MM.1S (cell line): ENCODE measurements at regions not wholly inside any gene's neighbourhood (a gene's known extent, or its start where the extent isn't known, plus 50 kb on each side); places are given as distances from the start of the nearest gene placed in this dataset.

ENCODE experiments used
- DNase-seq: peaks from one replicate; pipeline ENCODE4 v3.0.0-alpha.2; 2015
- H2AFZ ChIP-seq: fragments of 300-600 bp; sonication (generic); 2 replicates; pipeline ENCODE4 v1.6.0; 2016; ENCODE audit warnings: antibody characterized with exemption, low read length
- H3F3A ChIP-seq: fragments of 300-600 bp; sonication (generic); 2 replicates; pipeline ENCODE4 v1.6.1; 2016; ENCODE audit warnings: mild to moderate bottlenecking, antibody characterized with exemption, low read length, moderate library complexity, mixed read lengths; ENCODE audit not compliant: insufficient read depth
- H3K27ac ChIP-seq: fragments of 300-600 bp; sonication (generic); 2 replicates; pipeline ENCODE4 v1.5.1; 2016; ENCODE audit warnings: mild to moderate bottlenecking, low read length
- H3K27me3 ChIP-seq: fragments of 300-600 bp; sonication (generic); replicated peaks from 2 replicates; pipeline ENCODE4 v1.6.0; 2016; ENCODE audit warnings: low read length; ENCODE audit not compliant: insufficient read depth
- H3K36me3 ChIP-seq: fragments of 300-600 bp; sonication (generic); replicated peaks from 2 replicates; pipeline ENCODE4 v1.6.1; 2016; ENCODE audit warnings: mild to moderate bottlenecking, low read length, mixed read lengths; ENCODE audit not compliant: insufficient read depth
- H3K4me1 ChIP-seq: fragments of 300-600 bp; sonication (generic); 2 replicates; pipeline ENCODE4 v1.6.1; 2016; ENCODE audit warnings: low read length, mixed read lengths
- H3K4me2 ChIP-seq: fragments of 300-600 bp; sonication (generic); 2 replicates; pipeline ENCODE4 v1.6.0; 2016; ENCODE audit warnings: low read depth, low read length
- H3K4me3 ChIP-seq: fragments of 300-600 bp; sonication (generic); 2 replicates; pipeline ENCODE4 v1.5.1; 2016; ENCODE audit warnings: low read length, mixed read lengths
- H3K79me2 ChIP-seq: fragments of 300-600 bp; sonication (generic); 2 replicates; pipeline ENCODE4 v1.6.1; 2016; ENCODE audit warnings: mixed run types, low read length, mixed read lengths
- H3K9ac ChIP-seq: fragments of 300-600 bp; sonication (generic); 2 replicates; pipeline ENCODE4 v1.6.1; 2016; ENCODE audit warnings: low read length, mixed read lengths
- H3K9me2 ChIP-seq: fragments of 300-600 bp; sonication (generic); replicated peaks from 2 replicates; pipeline ENCODE4 v1.6.1; 2016; ENCODE audit warnings: mild to moderate bottlenecking, low read length, mixed read lengths; ENCODE audit not compliant: insufficient read depth
- H3K9me3 ChIP-seq: fragments of 300-600 bp; sonication (generic); replicated peaks from 2 replicates; pipeline ENCODE4 v1.6.1; 2016; ENCODE audit warnings: mild to moderate bottlenecking, low read length, mixed read lengths; ENCODE audit not compliant: insufficient read depth
- H4K20me1 ChIP-seq: fragments of 300-600 bp; sonication (generic); 2 replicates; pipeline ENCODE4 v1.6.1; 2016; ENCODE audit warnings: mild to moderate bottlenecking, low read length, moderate library complexity, mixed read lengths; ENCODE audit not compliant: insufficient read depth
- CTCF ChIP-seq: fragments of 300-600 bp; sonication (generic); IDR thresholded peaks from 2 replicates; pipeline ENCODE4 v1.5.1; 2016; ENCODE audit warnings: antibody characterized with exemption, low read length, mixed read lengths
- EZH2 ChIP-seq: fragments of 300-600 bp; sonication (generic); optimal IDR thresholded peaks from 2 replicates; pipeline ENCODE3; 2017; ENCODE audit warnings: low read depth, mild to moderate bottlenecking, antibody characterized with exemption, low read length, mixed read lengths
- EZH2phosphoT487 ChIP-seq: fragments of 300-600 bp; sonication (generic); IDR thresholded peaks from 2 replicates; pipeline ENCODE4 v1.6.1; 2018; ENCODE audit warnings: antibody characterized with exemption, low read length

DNA sequence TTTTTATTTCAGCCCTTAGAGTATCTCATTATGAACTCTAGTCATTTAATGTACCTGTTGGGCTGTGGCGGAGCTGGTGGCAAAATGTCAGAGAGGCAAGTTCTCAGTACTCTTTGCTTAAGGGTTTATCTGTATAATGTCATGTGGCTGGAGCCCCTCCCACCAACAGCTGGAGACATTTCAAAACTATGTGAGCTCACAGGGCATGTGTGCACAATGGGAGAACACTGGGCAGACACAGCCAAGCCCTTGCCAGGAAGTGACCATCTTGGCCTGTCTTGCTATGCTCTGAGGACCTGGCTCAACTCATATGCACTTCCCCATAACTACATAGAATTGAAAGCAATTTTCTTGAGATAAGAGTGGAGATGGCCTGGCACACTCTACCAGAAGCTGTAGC is 296.4 kb downstream of the PTPRU start:
- no peak for DNase-seq
- Histone ChIP-seq H3K79me2 (no peaks in the 10 kb centered on the region), H4K20me1 (no peaks in the 10 kb centered on the region), H3K9me3 (no peaks in the 10 kb centered on the region), H3K36me3 (no peaks in the 10 kb centered on the region), H3K4me1 (no peaks in the 10 kb centered on the region), H3K27ac (no peak overlapping the region), H3K9ac (no peak overlapping the region), H3F3A (no peaks in the 10 kb centered on the region), H3K4me2 (no peak overlapping the region), H3K27me3 (peaks cover 87% of the 10 kb centered on the region), H2AFZ (no peak overlapping the region), H3K9me2 (no peaks in the 10 kb centered on the region), H3K4me3 (no peak overlapping the region)
- TF ChIP-seq EZH2 (no peak), CTCF (no peak), EZH2phosphoT487 (no peak)

- no peaks in the 10 kb centered on the region for H3K9me3 ChIP-seq
- no peak overlapping the region for H3K9ac ChIP-seq
- H3F3A ChIP-seq: no peaks in the 10 kb centered on the region
- TF ChIP-seq EZH2 (no peak), EZH2phosphoT487 (no peak)
- no peaks in the 10 kb centered on the region for H3K36me3 ChIP-seq
- H3K9me2 ChIP-seq: no peaks in the 10 kb centered on the region
- H2AFZ ChIP-seq: no peak overlapping the region
- H3K79me2 ChIP-seq: no peaks in the 10 kb centered on the region
- H3K27ac ChIP-seq: no peak overlapping the region
- DNase-seq: no peak
- no peaks in the 10 kb centered on the region for H4K20me1 ChIP-seq
- H3K4me3 ChIP-seq: no peak overlapping the region
- peaks cover 87% of the 10 kb centered on the region for H3K27me3 ChIP-seq
- H3K4me2 ChIP-seq: no peak overlapping the region
- H3K4me1 ChIP-seq: no peaks in the 10 kb centered on the region
Measured at GRCh38 chr1:29532285-29532684, 296.0 kb downstream of the PTPRU start.

DNA sequence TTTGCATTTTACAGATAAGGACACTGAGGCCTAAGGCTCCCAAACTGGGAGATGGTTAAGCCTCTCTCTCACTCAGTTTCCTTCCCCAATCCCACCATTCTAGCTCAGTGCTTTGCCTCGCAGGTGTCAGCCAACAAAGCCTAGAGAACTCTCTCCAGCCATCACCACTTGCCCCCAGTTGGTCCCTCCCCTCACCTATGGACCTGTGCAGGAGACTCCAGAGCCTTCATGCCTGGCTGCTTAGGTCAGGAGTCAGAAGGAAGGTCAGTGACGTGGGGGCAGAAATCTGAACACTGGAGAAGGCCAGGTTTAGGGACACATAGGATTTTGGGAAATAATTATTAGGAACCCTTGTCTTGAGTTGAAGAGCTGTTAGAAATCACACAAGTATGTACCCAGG is 295.3 kb downstream of the PTPRU start:
- no peak for DNase-seq
- Histone ChIP-seq H3F3A (no peaks in the 10 kb centered on the region), H2AFZ (no peak overlapping the region), H3K4me2 (no peak overlapping the region), H3K9ac (no peak overlapping the region), H3K4me1 (no peaks in the 10 kb centered on the region), H3K9me3 (no peaks in the 10 kb centered on the region), H3K9me2 (no peaks in the 10 kb centered on the region), H3K4me3 (no peak overlapping the region), H3K79me2 (no peaks in the 10 kb centered on the region), H3K27ac (no peak overlapping the region), H3K36me3 (no peaks in the 10 kb centered on the region), H4K20me1 (no peaks in the 10 kb centered on the region), H3K27me3 (peaks cover 90% of the 10 kb centered on the region)
- TF ChIP-seq EZH2phosphoT487 (no peak), EZH2 (no peak), CTCF (no peak)

DNA sequence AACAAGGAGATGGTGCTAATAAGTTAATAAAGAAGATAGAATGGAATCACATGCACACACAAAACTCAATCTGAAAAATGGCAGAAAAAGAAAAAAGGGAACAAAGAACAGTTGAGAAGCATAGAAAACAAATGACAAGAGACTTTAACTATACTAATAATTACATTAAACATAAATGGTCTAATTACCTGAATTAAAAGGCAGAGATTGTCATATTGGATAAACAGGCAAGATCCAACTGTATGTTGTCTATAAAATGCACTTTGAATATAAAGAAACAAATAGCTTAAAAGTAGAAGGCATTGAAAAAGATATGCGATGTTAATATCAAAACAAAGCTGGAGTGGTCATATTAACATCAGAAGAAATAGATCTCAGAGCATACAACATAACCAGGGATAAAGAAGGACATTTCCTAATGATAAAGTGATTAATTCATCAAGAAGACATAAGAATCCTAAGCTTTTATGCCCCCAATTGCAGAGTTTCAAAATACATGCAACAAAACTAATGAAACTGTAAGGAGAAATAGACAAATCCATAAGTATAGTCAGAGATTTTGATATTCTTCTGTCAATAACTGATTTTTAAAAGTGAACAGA is 293.5 kb downstream of the PTPRU start:
- Histone ChIP-seq H3K4me3 (no peak overlapping the region), H4K20me1 (no peaks in the 10 kb centered on the region), H3K9me3 (no peaks in the 10 kb centered on the region), H3K4me2 (no peak overlapping the region), H3K79me2 (no peaks in the 10 kb centered on the region), H3K27me3 (peaks cover 96% of the 10 kb centered on the region), H3K27ac (no peak overlapping the region), H3F3A (no peaks in the 10 kb centered on the region), H3K4me1 (no peaks in the 10 kb centered on the region), H3K9me2 (no peaks in the 10 kb centered on the region), H3K9ac (no peak overlapping the region), H2AFZ (no peak overlapping the region), H3K36me3 (no peaks in the 10 kb centered on the region)
- DNase-seq: no peak
- no peak for TF ChIP-seq CTCF
- no peak for TF ChIP-seq EZH2phosphoT487
- TF ChIP-seq EZH2: no peak
